Stimulated activated CD4-positive, alpha-beta T cell treated with anti-CD3 and anti-CD28 coated beads, Interleukin-12 subunit alpha, Interleukin-12 subunit beta, amount 100 ng/mL, for 24 hours (primary cell): ENCODE measurements at regions not wholly inside any gene's neighbourhood (a gene's known extent, or its start where the extent isn't known, plus 50 kb on each side); places are given as distances from the start of the nearest gene placed in this dataset.

Experiments
- DNase-seq, 2 experiments: peaks; one replicate each; pipeline ENCODE4 v3.0.0-alpha.2; 2020; ENCODE audit warnings: low read depth in 2 of 2

GRCh38 chr12:4052691-4053090 is 179.5 kb upstream of the PARP11 start:
- DNase-seq: no peak

GRCh38 chr12:4051596-4051995 is 178.4 kb upstream of the PARP11 start:
- DNase-seq: no peak

GRCh38 chr12:4050340-4050739 is 177.1 kb upstream of the PARP11 start:
- no peak for DNase-seq

GRCh38 chr12:4049298-4050080 is 176.3 kb upstream of the PARP11 start:
- no peak for DNase-seq

GRCh38 chr12:4047421-4047820 is 174.2 kb upstream of the PARP11 start:
- no peak for DNase-seq

GRCh38 chr12:4046495-4046840 is 173.3 kb upstream of the PARP11 start:
- DNase-seq: no peak

- no peak for DNase-seq
Measured at GRCh38 chr12:4045786-4046494, 172.7 kb upstream of the PARP11 start.

- DNase-seq: no peak
Measured at GRCh38 chr12:4044736-4045730, 171.8 kb upstream of the PARP11 start.

- DNase-seq: no peak
Measured at GRCh38 chr12:4044101-4044500, 170.9 kb upstream of the PARP11 start.

- DNase-seq: no peak
Measured at GRCh38 chr12:4041187-4041885, 168.1 kb upstream of the PARP11 start.

GRCh38 chr12:4039931-4040330 is 166.7 kb upstream of the PARP11 start:
- no peak for DNase-seq

GRCh38 chr12:4037747-4038312 is 164.6 kb upstream of the PARP11 start:
- no peak for DNase-seq

- DNase-seq: no peak
Measured at GRCh38 chr12:4036671-4037271, 163.6 kb upstream of the PARP11 start.

GRCh38 chr12:4034921-4035320 is 161.7 kb upstream of the PARP11 start:
- no peak for DNase-seq

GRCh38 chr12:4032924-4033615 is 159.9 kb upstream of the PARP11 start:
- DNase-seq: no peak

GRCh38 chr12:4031703-4032291 is 158.6 kb upstream of the PARP11 start:
- no peak for DNase-seq

- DNase-seq: peak; percentile 48 to 65
Measured at GRCh38 chr12:4030929-4031702, 157.9 kb upstream of the PARP11 start.

GRCh38 chr12:4027412-4027811 is 154.2 kb upstream of the PARP11 start:
- peak; percentile 44 to 47 for DNase-seq

GRCh38 chr12:4026517-4026916 is 153.3 kb upstream of the PARP11 start:
- DNase-seq: no peak
